ENCODE measurements at regions not wholly inside any gene's neighbourhood (a gene's known extent, or its start where the extent isn't known, plus 50 kb on each side); places are given as distances from the start of the nearest gene placed in this dataset.

- no peak for FAIRE-seq
- DNase-seq (ENCODE audit: insufficient read length) = no peak
- no peak for TF ChIP-seq TAF1 (IDR thresholded peaks at IDR 0.05; ENCODE audit: borderline replicate concordance, low read depth, low read length)
- TF ChIP-seq POLR2A (IDR thresholded peaks at IDR 0.05; ENCODE audit: low read depth, low read length) = no peak
- TF ChIP-seq POLR2AphosphoS5 (IDR thresholded peaks at IDR 0.05; ENCODE audit: low read depth, low read length) = no peak
Measured at GRCh38 chr12:39178837-39179236, 264.1 kb downstream of the KIF21A start.

GRCh38 chr12:39176356-39176755 is 266.6 kb downstream of the KIF21A start:
- DNase-seq (ENCODE audit: insufficient read length) = no peak
- no peak for FAIRE-seq
- TF ChIP-seq POLR2A (IDR thresholded peaks at IDR 0.05; ENCODE audit: low read depth, low read length) (no peak), POLR2AphosphoS5 (IDR thresholded peaks at IDR 0.05; ENCODE audit: low read depth, low read length) (no peak), TAF1 (IDR thresholded peaks at IDR 0.05; ENCODE audit: borderline replicate concordance, low read depth, low read length) (no peak)

DNA sequence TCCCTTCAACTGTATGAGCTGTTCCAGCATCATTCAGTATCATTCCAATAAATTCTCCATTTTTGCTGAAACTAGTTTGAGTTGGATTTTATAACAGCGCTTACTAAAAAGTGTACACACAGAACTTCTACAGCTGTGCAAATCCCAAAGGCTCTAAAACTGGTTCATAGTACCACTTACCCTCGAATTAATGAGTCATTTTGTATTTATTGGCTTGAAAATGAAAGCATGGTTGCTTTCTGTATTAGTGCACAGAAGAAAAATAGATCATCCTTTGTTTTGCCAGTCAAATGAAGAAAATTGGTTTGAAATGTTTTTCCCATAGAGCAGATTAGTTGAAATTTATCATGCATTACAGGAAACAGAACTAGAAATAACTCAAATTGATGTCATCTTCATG is 268.3 kb upstream of the CPNE8 start:
- DNase-seq (ENCODE audit: insufficient read length) = no peak
- peak; percentile 17 for FAIRE-seq
- TF ChIP-seq POLR2AphosphoS5 (IDR thresholded peaks at IDR 0.05; ENCODE audit: low read depth, low read length) (no peak), TAF1 (IDR thresholded peaks at IDR 0.05; ENCODE audit: borderline replicate concordance, low read depth, low read length) (no peak), POLR2A (IDR thresholded peaks at IDR 0.05; ENCODE audit: low read depth, low read length) (no peak)

GRCh38 chr12:39165338-39165737 is 259.9 kb upstream of the CPNE8 start:
- FAIRE-seq (no peak), DNase-seq (ENCODE audit: insufficient read length) (no peak)
- TF ChIP-seq TAF1 (IDR thresholded peaks at IDR 0.05; ENCODE audit: borderline replicate concordance, low read depth, low read length) (no peak), POLR2AphosphoS5 (IDR thresholded peaks at IDR 0.05; ENCODE audit: low read depth, low read length) (no peak)

- DNase-seq (ENCODE audit: insufficient read length) (no peak), FAIRE-seq (no peak)
- no peak for TF ChIP-seq POLR2A (IDR thresholded peaks at IDR 0.05; ENCODE audit: low read depth, low read length)
- no peak for TF ChIP-seq POLR2AphosphoS5 (IDR thresholded peaks at IDR 0.05; ENCODE audit: low read depth, low read length)
- TF ChIP-seq TAF1 (IDR thresholded peaks at IDR 0.05; ENCODE audit: borderline replicate concordance, low read depth, low read length) = no peak
Measured at GRCh38 chr12:39161465-39162085, 256.2 kb upstream of the CPNE8 start.

DNA sequence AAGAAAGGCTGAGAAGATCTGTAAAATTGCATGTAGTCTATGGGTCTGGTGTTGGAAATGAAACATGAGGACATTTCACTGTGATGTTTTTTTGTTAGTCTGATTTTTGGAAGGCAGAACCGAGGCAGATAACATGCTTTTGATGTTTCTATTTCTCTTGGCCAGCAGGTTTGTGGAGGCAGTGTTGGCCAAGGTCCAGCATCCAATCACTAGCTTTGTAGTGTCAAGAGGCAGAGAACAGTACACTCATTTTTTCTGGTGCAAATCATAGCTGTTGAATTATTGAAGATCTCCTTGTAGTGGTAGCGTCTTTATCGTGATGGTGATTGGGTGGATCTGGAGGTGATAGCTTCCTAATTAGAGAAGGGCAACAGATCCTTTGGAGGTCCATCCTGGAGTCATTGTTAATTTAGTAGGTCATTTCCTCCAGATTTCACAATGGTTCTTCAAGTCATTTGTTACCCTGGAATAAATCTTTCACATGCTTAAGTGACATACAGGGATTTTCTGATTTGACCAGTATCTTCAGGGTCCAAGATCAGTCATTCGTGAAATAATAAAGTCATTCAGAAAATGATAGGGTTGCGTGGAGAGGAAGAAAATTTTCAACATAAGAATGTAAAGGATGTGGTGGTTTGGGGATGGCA is 252.4 kb upstream of the CPNE8 start:
- FAIRE-seq (no peak), DNase-seq (ENCODE audit: insufficient read length) (no peak)
- no peak for TF ChIP-seq TAF1 (IDR thresholded peaks at IDR 0.05; ENCODE audit: borderline replicate concordance, low read depth, low read length)
- no peak for TF ChIP-seq POLR2A (IDR thresholded peaks at IDR 0.05; ENCODE audit: low read depth, low read length)
- TF ChIP-seq POLR2AphosphoS5 (IDR thresholded peaks at IDR 0.05; ENCODE audit: low read depth, low read length) = no peak

DNA sequence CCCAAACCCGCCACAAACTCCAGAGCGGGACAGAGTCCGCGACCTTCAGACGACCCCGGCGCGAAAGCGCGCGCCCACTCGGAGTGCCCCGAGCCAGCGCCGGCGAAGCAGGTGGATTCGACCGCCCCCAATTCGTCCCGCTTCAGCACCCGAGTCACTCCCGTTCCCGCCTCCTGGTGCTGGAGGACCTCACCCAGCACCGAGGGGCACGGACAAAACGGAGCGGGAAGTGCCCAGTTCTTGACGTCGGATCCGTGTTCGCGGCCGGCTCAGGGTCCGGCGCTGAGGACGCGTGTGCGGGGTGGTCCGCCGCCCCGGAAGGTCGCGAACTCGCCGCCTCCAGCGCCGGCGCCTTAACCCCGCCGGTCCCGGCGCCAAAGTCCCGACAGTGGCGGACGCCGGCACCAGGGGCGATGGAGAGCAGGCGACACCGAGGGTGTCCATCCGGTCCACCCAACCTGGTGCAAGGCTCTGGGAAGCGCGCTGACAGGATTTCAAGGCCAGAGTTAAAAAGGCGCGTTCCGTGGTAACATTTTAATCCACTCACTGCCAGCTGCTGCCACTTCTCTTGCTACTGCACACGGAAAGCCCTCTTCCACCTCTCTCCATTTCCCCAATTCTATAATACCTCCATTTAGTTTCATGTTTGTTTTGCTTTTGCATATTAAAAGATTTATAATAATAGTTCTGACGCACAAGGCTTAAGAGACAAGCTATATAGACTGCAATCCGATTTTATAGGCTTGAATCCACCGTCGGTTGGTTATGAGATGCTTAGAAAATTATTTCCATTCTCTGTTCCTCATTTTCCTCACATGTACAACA is 240.0 kb upstream of the CPNE8 start:
- FAIRE-seq = no peak
- TF ChIP-seq POLR2A (IDR thresholded peaks at IDR 0.05; ENCODE audit: low read depth, low read length) (no peak), POLR2AphosphoS5 (IDR thresholded peaks at IDR 0.05; ENCODE audit: low read depth, low read length) (no peak), TAF1 (IDR thresholded peaks at IDR 0.05; ENCODE audit: borderline replicate concordance, low read depth, low read length) (no peak)
- no peak for DNase-seq (ENCODE audit: insufficient read length)

DNA sequence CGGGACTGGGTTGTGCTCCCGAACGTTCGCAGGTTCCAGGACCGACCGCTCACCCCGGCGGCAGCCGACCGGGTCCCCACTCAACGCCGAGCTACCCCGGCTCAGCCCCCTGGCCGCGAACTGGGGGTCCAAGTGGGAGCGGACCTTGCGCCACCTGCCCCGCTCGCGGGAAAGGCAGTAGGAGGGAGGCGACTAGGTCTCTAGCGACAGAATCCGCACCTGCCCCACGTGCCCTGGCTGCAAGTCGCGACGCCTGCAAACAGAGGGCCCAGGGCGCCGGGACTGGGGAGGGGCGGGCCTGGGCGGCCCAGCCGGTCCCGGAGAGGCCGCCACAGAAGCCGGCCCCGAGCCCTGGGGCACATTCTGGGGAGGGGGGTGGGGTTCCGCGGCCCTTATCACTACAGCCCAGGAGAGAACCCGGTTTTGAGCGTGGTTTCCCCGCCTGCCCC is 239.2 kb upstream of the CPNE8 start:
- DNase-seq (ENCODE audit: insufficient read length) (no peak), FAIRE-seq (no peak)
- TF ChIP-seq TAF1 (IDR thresholded peaks at IDR 0.05; ENCODE audit: borderline replicate concordance, low read depth, low read length) = no peak
- TF ChIP-seq POLR2AphosphoS5 (IDR thresholded peaks at IDR 0.05; ENCODE audit: low read depth, low read length) = no peak
- TF ChIP-seq POLR2A (IDR thresholded peaks at IDR 0.05; ENCODE audit: low read depth, low read length) = no peak

DNA sequence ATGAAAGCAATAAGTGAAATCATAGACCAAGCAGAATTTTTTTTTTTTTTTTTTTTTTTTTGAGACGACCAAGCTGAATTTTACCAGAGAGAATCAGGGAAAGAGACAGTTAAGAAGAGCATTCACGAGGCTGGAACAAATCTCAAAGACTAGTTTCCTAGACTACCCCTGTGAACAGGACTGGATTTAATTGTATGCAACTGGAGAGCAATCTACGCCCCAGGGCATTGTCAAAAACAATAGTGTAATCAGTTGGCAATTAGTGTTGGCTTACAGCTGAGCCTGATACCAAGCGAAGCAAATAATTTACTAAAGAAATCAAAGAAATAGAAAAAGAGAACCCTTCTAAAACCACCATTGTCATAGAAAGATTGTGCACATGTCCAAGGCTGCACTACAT is 232.9 kb upstream of the CPNE8 start:
- TF ChIP-seq POLR2AphosphoS5 (IDR thresholded peaks at IDR 0.05; ENCODE audit: low read depth, low read length) (no peak), POLR2A (IDR thresholded peaks at IDR 0.05; ENCODE audit: low read depth, low read length) (no peak), TAF1 (IDR thresholded peaks at IDR 0.05; ENCODE audit: borderline replicate concordance, low read depth, low read length) (no peak)
- FAIRE-seq (no peak), DNase-seq (ENCODE audit: insufficient read length) (no peak)

- no peak for FAIRE-seq
- no peak for DNase-seq (ENCODE audit: insufficient read length)
- TF ChIP-seq POLR2AphosphoS5 (IDR thresholded peaks at IDR 0.05; ENCODE audit: low read depth, low read length) (no peak), TAF1 (IDR thresholded peaks at IDR 0.05; ENCODE audit: borderline replicate concordance, low read depth, low read length) (no peak), POLR2A (IDR thresholded peaks at IDR 0.05; ENCODE audit: low read depth, low read length) (no peak)
Measured at GRCh38 chr12:39127401-39127800, 222.0 kb upstream of the CPNE8 start.

DNA sequence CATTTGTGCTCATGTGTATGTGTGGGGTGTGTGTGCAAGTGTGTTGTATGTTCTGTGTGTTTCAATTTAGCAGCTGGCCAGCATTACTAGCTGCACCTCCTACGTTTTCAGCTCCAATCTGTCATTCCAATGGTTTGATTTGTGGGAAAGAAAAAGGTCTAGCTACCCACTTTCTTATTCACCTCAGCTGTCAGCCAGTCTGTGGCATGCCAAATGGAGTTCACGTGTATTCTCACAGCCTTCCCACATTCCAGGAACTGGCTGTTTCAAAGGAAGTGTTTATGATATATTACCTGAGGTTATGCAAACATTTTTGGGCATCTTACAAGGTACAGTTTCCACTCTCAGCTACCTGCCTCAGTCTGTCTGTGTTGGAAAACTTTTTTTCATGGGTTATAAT is 220.2 kb upstream of the CPNE8 start:
- TF ChIP-seq POLR2AphosphoS5 (IDR thresholded peaks at IDR 0.05; ENCODE audit: low read depth, low read length) = no peak
- TF ChIP-seq POLR2A (IDR thresholded peaks at IDR 0.05; ENCODE audit: low read depth, low read length) = no peak
- TF ChIP-seq TAF1 (IDR thresholded peaks at IDR 0.05; ENCODE audit: borderline replicate concordance, low read depth, low read length) = no peak
- FAIRE-seq (no peak), DNase-seq (ENCODE audit: insufficient read length) (no peak)
